KMS-11 (cell line): ENCODE measurements at regions not wholly inside any gene's neighbourhood (a gene's known extent, or its start where the extent isn't known, plus 50 kb on each side); places are given as distances from the start of the nearest gene placed in this dataset.

ENCODE experiments used
- H2AFZ ChIP-seq: fragments of 200-600 bp; sonication (generic); 2 replicates; pipeline ENCODE4 v1.6.1; 2016; ENCODE audit warnings: antibody characterized with exemption, mixed run types, low read depth
- H3K27ac ChIP-seq: fragments of 200-600 bp; sonication (generic); 2 replicates; pipeline ENCODE4 v1.6.1; 2016; ENCODE audit warnings: mild to moderate bottlenecking, mixed run types
- H3K27me3 ChIP-seq: fragments of 200-600 bp; sonication (generic); 2 replicates; pipeline ENCODE4 v1.6.1; 2017; ENCODE audit warnings: mild to moderate bottlenecking, low read depth, mixed run types, moderate library complexity; ENCODE audit not compliant: insufficient read depth
- H3K36me3 ChIP-seq: fragments of 200-600 bp; sonication (generic); 2 replicates; pipeline ENCODE4 v1.6.1; 2017; ENCODE audit warnings: mild to moderate bottlenecking, mixed run types; ENCODE audit not compliant: insufficient read depth
- H3K4me1 ChIP-seq: fragments of 200-600 bp; sonication (generic); 2 replicates; pipeline ENCODE4 v1.6.1; 2016; ENCODE audit warnings: mild to moderate bottlenecking, low read depth, mixed run types; ENCODE audit not compliant: poor library complexity, severe bottlenecking
- H3K4me2 ChIP-seq: fragments of 200-600 bp; sonication (generic); 2 replicates; pipeline ENCODE4 v1.7.0; 2016; ENCODE audit warnings: mild to moderate bottlenecking, mixed run types
- H3K4me3 ChIP-seq: fragments of 200-600 bp; sonication (generic); IDR thresholded peaks from 2 replicates; pipeline ENCODE4 v1.6.1; 2017; ENCODE audit warnings: low read depth, low read length, mixed read lengths; ENCODE audit not compliant: insufficient read depth
- H3K79me2 ChIP-seq: fragments of 200-600 bp; sonication (generic); 2 replicates; pipeline ENCODE4 v1.6.1; 2016; ENCODE audit warnings: low read depth, mixed run types; ENCODE audit not compliant: insufficient read depth
- H3K9ac ChIP-seq: fragments of 200-600 bp; sonication (generic); 2 replicates; pipeline ENCODE4 v1.6.1; 2016; ENCODE audit warnings: mild to moderate bottlenecking, mixed run types
- H4K20me1 ChIP-seq: fragments of 200-600 bp; sonication (generic); 2 replicates; pipeline ENCODE4 v1.6.1; 2016; ENCODE audit warnings: mild to moderate bottlenecking, mixed run types; ENCODE audit not compliant: insufficient read depth
- TF ChIP-seq, protein P1 (sequence below): fragments of 200-600 bp; sonication (generic); conservative IDR thresholded peaks from 2 replicates; pipeline ENCODE4 v1.6.1; 2017; ENCODE audit warnings: low read depth, mild to moderate bottlenecking, antibody characterized with exemption, low read length, moderate library complexity, mixed read lengths

DNA sequence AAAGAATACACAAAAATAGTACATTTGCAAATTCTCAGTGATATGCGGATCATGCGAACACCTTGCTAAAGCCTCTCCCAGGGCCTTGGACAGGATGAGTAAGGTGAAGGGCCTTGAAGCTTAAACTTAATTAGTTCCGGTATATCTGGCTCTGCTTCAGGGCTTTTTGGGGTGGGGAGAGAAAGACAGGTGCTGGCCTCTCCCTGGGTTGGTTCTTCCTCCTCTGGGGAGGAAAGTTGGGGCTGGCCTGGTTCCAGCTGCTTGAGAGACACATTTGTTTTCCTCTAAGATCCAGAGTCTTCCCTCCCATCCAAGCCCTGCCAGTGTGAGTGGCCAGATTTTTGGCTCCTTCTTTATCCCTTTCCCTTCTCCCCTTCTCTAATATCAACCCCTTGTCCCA lies 64.7 kb upstream of the EPHB3 start:
- H3K4me2 ChIP-seq = no peak overlapping the region
- no peaks in the 10 kb centered on the region for H3K36me3 ChIP-seq
- H3K4me3 ChIP-seq = no peak overlapping the region
- TF ChIP-seq, protein P1, sequence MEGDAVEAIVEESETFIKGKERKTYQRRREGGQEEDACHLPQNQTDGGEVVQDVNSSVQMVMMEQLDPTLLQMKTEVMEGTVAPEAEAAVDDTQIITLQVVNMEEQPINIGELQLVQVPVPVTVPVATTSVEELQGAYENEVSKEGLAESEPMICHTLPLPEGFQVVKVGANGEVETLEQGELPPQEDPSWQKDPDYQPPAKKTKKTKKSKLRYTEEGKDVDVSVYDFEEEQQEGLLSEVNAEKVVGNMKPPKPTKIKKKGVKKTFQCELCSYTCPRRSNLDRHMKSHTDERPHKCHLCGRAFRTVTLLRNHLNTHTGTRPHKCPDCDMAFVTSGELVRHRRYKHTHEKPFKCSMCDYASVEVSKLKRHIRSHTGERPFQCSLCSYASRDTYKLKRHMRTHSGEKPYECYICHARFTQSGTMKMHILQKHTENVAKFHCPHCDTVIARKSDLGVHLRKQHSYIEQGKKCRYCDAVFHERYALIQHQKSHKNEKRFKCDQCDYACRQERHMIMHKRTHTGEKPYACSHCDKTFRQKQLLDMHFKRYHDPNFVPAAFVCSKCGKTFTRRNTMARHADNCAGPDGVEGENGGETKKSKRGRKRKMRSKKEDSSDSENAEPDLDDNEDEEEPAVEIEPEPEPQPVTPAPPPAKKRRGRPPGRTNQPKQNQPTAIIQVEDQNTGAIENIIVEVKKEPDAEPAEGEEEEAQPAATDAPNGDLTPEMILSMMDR = no peak
- H3K27me3 ChIP-seq = no peaks in the 10 kb centered on the region; the same call in 1 of the 2 replicates
- no peaks in the 10 kb centered on the region for H4K20me1 ChIP-seq
- H3K27ac ChIP-seq = no peak overlapping the region
- H2AFZ ChIP-seq = no peak overlapping the region
- no peaks in the 10 kb centered on the region for H3K4me1 ChIP-seq
- no peak overlapping the region for H3K9ac ChIP-seq
- H3K79me2 ChIP-seq = no peaks in the 10 kb centered on the region

DNA sequence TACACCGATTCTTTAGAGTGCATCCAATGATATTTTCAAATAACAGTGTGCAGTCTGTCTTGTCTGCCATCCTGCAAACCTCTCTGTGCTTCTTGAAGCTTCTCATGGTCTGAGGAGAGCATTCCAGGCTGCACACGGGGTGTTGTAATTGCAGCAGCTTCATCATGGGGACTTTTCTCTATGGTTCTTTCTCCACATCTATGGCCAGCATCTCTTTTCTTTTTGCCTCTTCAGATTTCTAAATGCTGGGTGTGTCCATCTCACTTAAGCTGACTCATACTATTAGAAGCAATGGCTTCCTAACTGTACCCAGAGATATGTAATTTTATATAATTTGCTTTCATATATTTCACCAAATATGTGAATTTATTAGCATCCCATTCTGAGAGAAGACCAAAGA lies 63.8 kb upstream of the EPHB3 start:
- H3K27me3 ChIP-seq = no peaks in the 10 kb centered on the region; the same call in 1 of the 2 replicates
- no peak overlapping the region for H3K4me3 ChIP-seq
- no peak overlapping the region for H3K27ac ChIP-seq
- TF ChIP-seq, protein P1 = no peak
- H4K20me1 ChIP-seq = no peaks in the 10 kb centered on the region
- no peak overlapping the region for H3K4me2 ChIP-seq
- no peak overlapping the region for H2AFZ ChIP-seq
- no peak overlapping the region for H3K9ac ChIP-seq
- no peaks in the 10 kb centered on the region for H3K79me2 ChIP-seq
- H3K36me3 ChIP-seq = no peaks in the 10 kb centered on the region
- H3K4me1 ChIP-seq = no peaks in the 10 kb centered on the region

DNA sequence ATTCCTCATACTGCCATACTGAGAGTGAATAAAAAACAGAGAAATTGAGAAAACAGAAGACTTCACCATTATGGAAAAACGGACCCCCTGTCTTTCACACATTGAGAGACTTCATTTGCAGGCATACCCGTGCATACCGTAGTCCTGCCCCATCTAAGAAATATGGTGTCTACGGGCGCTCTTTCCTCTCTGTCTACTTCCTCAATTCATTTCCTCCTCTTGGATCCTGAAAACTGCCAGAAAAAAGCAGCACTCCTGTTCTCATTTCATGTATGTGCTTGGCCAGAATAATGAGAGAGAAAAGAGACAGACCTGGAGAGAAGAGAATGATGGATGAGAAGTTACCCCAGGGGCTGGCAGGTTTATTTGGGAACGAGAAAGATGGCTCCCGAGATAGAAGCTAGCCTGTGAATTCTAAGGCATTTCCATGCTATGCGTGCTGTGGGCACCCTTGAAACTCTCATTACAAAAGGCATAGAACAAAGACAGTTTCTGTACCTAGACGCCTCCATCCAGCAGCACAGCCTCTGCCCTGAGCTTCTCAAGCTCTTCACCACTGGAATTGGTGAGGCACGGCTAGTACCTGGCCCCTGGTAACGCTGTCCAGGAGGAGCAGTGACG lies 62.5 kb upstream of the EPHB3 start:
- no peaks in the 10 kb centered on the region for H3K4me1 ChIP-seq
- no peak overlapping the region for H3K4me3 ChIP-seq
- no peak overlapping the region for H3K9ac ChIP-seq
- H3K27ac ChIP-seq = no peak overlapping the region
- no peaks in the 10 kb centered on the region for H3K79me2 ChIP-seq
- no peak overlapping the region for H2AFZ ChIP-seq
- H3K36me3 ChIP-seq = no peaks in the 10 kb centered on the region
- TF ChIP-seq, protein P1 = no peak
- no peak overlapping the region for H3K4me2 ChIP-seq
- H4K20me1 ChIP-seq = no peaks in the 10 kb centered on the region
- no peaks in the 10 kb centered on the region; the same call in 1 of the 2 replicates for H3K27me3 ChIP-seq

DNA sequence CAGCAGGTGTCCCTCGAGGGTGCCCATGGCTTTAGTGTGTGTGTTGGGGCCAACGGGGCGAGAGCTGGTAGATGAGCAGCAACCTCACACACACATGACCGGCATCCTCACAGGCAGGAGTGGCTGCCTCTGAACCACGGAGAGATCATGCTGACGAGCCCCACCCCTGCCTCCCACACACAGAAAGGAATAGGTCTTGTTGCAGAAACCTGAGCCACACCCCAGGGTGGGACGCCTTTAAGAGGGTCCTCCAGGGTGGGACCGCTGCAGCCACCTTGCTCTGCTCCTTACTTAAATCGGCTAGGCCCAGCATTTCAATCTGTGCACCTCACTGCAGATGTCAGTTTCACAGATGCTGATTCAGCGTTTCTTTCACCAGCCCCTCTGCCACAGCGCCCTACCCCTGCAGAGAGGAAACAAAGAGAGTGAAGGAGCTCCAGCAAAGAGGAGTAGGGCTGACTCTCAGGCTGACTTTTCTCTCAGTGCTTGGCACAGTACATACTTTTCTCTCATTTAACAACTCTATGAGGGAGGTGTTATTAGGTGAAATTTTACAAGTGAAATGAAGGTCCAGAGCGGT lies 61.2 kb upstream of the EPHB3 start:
- no peaks in the 10 kb centered on the region for H3K4me1 ChIP-seq
- TF ChIP-seq, protein P1 = no peak
- H3K4me3 ChIP-seq = no peak overlapping the region
- no peaks in the 10 kb centered on the region for H3K36me3 ChIP-seq
- H3K4me2 ChIP-seq = no peak overlapping the region
- H2AFZ ChIP-seq = no peak overlapping the region
- H3K27me3 ChIP-seq = no peaks in the 10 kb centered on the region; the same call in 1 of the 2 replicates
- no peaks in the 10 kb centered on the region for H4K20me1 ChIP-seq
- no peaks in the 10 kb centered on the region for H3K79me2 ChIP-seq
- no peak overlapping the region for H3K9ac ChIP-seq
- no peak overlapping the region for H3K27ac ChIP-seq
